MM.1S (cell line): ENCODE measurements at regions not wholly inside any gene's neighbourhood (a gene's known extent, or its start where the extent isn't known, plus 50 kb on each side); places are given as distances from the start of the nearest gene placed in this dataset.

Source experiments
- DNase-seq: peaks from one replicate; pipeline ENCODE4 v3.0.0-alpha.2; 2015
- H2AFZ ChIP-seq: fragments of 300-600 bp; sonication (generic); 2 replicates; pipeline ENCODE4 v1.6.0; 2016; ENCODE audit warnings: antibody characterized with exemption, low read length
- H3F3A ChIP-seq: fragments of 300-600 bp; sonication (generic); 2 replicates; pipeline ENCODE4 v1.6.1; 2016; ENCODE audit warnings: mild to moderate bottlenecking, antibody characterized with exemption, low read length, moderate library complexity, mixed read lengths; ENCODE audit not compliant: insufficient read depth
- H3K27ac ChIP-seq: fragments of 300-600 bp; sonication (generic); 2 replicates; pipeline ENCODE4 v1.5.1; 2016; ENCODE audit warnings: mild to moderate bottlenecking, low read length
- H3K27me3 ChIP-seq: fragments of 300-600 bp; sonication (generic); replicated peaks from 2 replicates; pipeline ENCODE4 v1.6.0; 2016; ENCODE audit warnings: low read length; ENCODE audit not compliant: insufficient read depth
- H3K36me3 ChIP-seq: fragments of 300-600 bp; sonication (generic); replicated peaks from 2 replicates; pipeline ENCODE4 v1.6.1; 2016; ENCODE audit warnings: mild to moderate bottlenecking, low read length, mixed read lengths; ENCODE audit not compliant: insufficient read depth
- H3K4me1 ChIP-seq: fragments of 300-600 bp; sonication (generic); 2 replicates; pipeline ENCODE4 v1.6.1; 2016; ENCODE audit warnings: low read length, mixed read lengths
- H3K4me2 ChIP-seq: fragments of 300-600 bp; sonication (generic); 2 replicates; pipeline ENCODE4 v1.6.0; 2016; ENCODE audit warnings: low read depth, low read length
- H3K4me3 ChIP-seq: fragments of 300-600 bp; sonication (generic); 2 replicates; pipeline ENCODE4 v1.5.1; 2016; ENCODE audit warnings: low read length, mixed read lengths
- H3K79me2 ChIP-seq: fragments of 300-600 bp; sonication (generic); 2 replicates; pipeline ENCODE4 v1.6.1; 2016; ENCODE audit warnings: mixed run types, low read length, mixed read lengths
- H3K9ac ChIP-seq: fragments of 300-600 bp; sonication (generic); 2 replicates; pipeline ENCODE4 v1.6.1; 2016; ENCODE audit warnings: low read length, mixed read lengths
- H3K9me2 ChIP-seq: fragments of 300-600 bp; sonication (generic); replicated peaks from 2 replicates; pipeline ENCODE4 v1.6.1; 2016; ENCODE audit warnings: mild to moderate bottlenecking, low read length, mixed read lengths; ENCODE audit not compliant: insufficient read depth
- H3K9me3 ChIP-seq: fragments of 300-600 bp; sonication (generic); replicated peaks from 2 replicates; pipeline ENCODE4 v1.6.1; 2016; ENCODE audit warnings: mild to moderate bottlenecking, low read length, mixed read lengths; ENCODE audit not compliant: insufficient read depth
- H4K20me1 ChIP-seq: fragments of 300-600 bp; sonication (generic); 2 replicates; pipeline ENCODE4 v1.6.1; 2016; ENCODE audit warnings: mild to moderate bottlenecking, low read length, moderate library complexity, mixed read lengths; ENCODE audit not compliant: insufficient read depth
- EZH2 ChIP-seq: fragments of 300-600 bp; sonication (generic); optimal IDR thresholded peaks from 2 replicates; pipeline ENCODE3; 2017; ENCODE audit warnings: low read depth, mild to moderate bottlenecking, antibody characterized with exemption, low read length, mixed read lengths
- EZH2phosphoT487 ChIP-seq: fragments of 300-600 bp; sonication (generic); IDR thresholded peaks from 2 replicates; pipeline ENCODE4 v1.6.1; 2018; ENCODE audit warnings: antibody characterized with exemption, low read length
- TF ChIP-seq, protein P1 (sequence below): fragments of 300-600 bp; sonication (generic); IDR thresholded peaks from 2 replicates; pipeline ENCODE4 v1.5.1; 2016; ENCODE audit warnings: antibody characterized with exemption, low read length, mixed read lengths

DNA sequence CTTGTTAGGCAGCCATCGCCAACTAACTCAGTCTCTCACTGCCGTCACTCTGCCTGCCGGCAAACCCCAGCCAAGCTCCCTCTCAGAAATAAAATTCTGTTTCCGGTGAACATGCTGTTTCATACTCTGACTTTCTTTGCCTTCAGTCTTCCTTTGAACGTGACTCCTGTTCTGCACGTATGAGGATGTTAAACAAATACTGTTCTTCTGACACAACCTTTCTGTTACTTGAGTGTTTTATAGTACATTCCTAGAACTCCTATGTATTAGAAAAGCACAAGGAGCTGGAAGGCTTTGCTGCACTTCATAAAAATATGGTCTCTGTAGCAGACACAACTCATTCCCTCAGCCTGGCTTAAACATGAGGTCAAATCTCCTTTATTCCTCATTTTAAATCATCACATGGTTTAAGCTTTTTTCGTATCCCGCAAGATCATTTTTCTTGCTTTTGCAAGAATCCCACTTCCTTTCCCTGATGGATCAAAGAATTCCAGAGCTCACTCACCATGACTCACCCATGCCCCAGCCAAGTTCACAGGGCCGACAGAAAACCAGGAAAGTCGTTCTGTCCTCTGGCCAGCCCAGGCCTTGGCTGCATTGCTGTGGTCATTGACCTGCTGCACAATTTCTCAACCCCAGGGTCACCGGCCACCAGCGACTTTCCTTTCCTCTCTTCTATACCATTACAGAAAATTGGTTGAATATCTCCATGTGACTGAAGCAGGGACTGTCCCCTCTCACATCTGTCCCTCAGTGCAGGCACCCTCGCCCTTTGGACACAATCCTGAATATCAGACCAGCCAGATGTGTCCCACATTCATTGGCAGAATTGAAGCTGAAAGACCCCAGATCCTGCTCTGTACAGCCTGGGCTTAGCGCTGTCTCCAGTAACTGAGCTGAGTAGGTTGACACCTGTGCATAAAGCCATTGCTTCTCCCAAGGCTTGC is 183.1 kb upstream of the ARL4C start:
- Histone ChIP-seq H3K79me2 (no peaks in the 10 kb centered on the region), H3K36me3 (no peaks in the 10 kb centered on the region), H3K9me2 (no peaks in the 10 kb centered on the region), H3K9ac (no peak overlapping the region), H3K4me1 (no peaks in the 10 kb centered on the region), H3F3A (no peaks in the 10 kb centered on the region), H3K4me3 (no peak overlapping the region), H3K27ac (no peak overlapping the region), H3K9me3 (no peaks in the 10 kb centered on the region), H3K4me2 (no peak overlapping the region), H4K20me1 (no peaks in the 10 kb centered on the region), H3K27me3 (no peaks in the 10 kb centered on the region), H2AFZ (no peak overlapping the region)
- DNase-seq: no peak
- TF ChIP-seq EZH2 (no peak), EZH2phosphoT487 (no peak)
- TF ChIP-seq, protein P1, sequence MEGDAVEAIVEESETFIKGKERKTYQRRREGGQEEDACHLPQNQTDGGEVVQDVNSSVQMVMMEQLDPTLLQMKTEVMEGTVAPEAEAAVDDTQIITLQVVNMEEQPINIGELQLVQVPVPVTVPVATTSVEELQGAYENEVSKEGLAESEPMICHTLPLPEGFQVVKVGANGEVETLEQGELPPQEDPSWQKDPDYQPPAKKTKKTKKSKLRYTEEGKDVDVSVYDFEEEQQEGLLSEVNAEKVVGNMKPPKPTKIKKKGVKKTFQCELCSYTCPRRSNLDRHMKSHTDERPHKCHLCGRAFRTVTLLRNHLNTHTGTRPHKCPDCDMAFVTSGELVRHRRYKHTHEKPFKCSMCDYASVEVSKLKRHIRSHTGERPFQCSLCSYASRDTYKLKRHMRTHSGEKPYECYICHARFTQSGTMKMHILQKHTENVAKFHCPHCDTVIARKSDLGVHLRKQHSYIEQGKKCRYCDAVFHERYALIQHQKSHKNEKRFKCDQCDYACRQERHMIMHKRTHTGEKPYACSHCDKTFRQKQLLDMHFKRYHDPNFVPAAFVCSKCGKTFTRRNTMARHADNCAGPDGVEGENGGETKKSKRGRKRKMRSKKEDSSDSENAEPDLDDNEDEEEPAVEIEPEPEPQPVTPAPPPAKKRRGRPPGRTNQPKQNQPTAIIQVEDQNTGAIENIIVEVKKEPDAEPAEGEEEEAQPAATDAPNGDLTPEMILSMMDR: no peak

- H3K79me2 ChIP-seq: no peaks in the 10 kb centered on the region
- no peak overlapping the region for H3K9ac ChIP-seq
- no peak overlapping the region for H3K27ac ChIP-seq
- no peak overlapping the region for H3K4me2 ChIP-seq
- H3F3A ChIP-seq: no peaks in the 10 kb centered on the region
- H3K36me3 ChIP-seq: no peaks in the 10 kb centered on the region
- H3K4me3 ChIP-seq: no peak overlapping the region
- H4K20me1 ChIP-seq: no peaks in the 10 kb centered on the region
- no peak for DNase-seq
- TF ChIP-seq EZH2phosphoT487: no peak
- TF ChIP-seq, protein P1: no peak
- no peak for TF ChIP-seq EZH2
- H3K9me3 ChIP-seq: no peaks in the 10 kb centered on the region
- no peaks in the 10 kb centered on the region for H3K27me3 ChIP-seq
- H3K4me1 ChIP-seq: no peaks in the 10 kb centered on the region
- H3K9me2 ChIP-seq: no peaks in the 10 kb centered on the region
- H2AFZ ChIP-seq: no peak overlapping the region
Measured at GRCh38 chr2:234679301-234679740, 182.4 kb upstream of the ARL4C start.

GRCh38 chr2:234678711-234679110 is 181.8 kb upstream of the ARL4C start:
- TF ChIP-seq EZH2phosphoT487: no peak
- Histone ChIP-seq H3K9ac (no peak overlapping the region), H3K9me2 (no peaks in the 10 kb centered on the region), H3K27ac (no peak overlapping the region), H3K36me3 (no peaks in the 10 kb centered on the region), H3F3A (no peaks in the 10 kb centered on the region), H3K4me3 (no peak overlapping the region), H3K79me2 (no peaks in the 10 kb centered on the region), H3K4me2 (no peak overlapping the region), H3K27me3 (no peaks in the 10 kb centered on the region), H4K20me1 (no peaks in the 10 kb centered on the region), H3K9me3 (no peaks in the 10 kb centered on the region), H3K4me1 (no peaks in the 10 kb centered on the region), H2AFZ (no peak overlapping the region)
- DNase-seq: no peak
